Neuronal stem cell (in vitro differentiated cells): ENCODE measurements at regions not wholly inside any gene's neighbourhood (a gene's known extent, or its start where the extent isn't known, plus 50 kb on each side); places are given as distances from the start of the nearest gene placed in this dataset.

Source experiments
- DNase-seq: peaks from one replicate; pipeline ENCODE4 v3.0.0-alpha.2; 2013; ENCODE audit warnings: low spot score
- H2AFZ ChIP-seq: one replicate; pipeline ENCODE4 v1.6.1; 2013; ENCODE audit warnings: mild to moderate bottlenecking, low read length, inconsistent platforms
- H2AK5ac ChIP-seq: 2 replicates; pipeline ENCODE4 v1.6.1; 2013; ENCODE audit warnings: low read depth, mild to moderate bottlenecking, inconsistent platforms, low read length, moderate library complexity, mixed read lengths
- H2BK120ac ChIP-seq: 2 replicates; pipeline ENCODE4 v1.6.1; 2013; ENCODE audit warnings: low read depth, mild to moderate bottlenecking, inconsistent platforms, low read length, moderate library complexity, mixed read lengths
- H2BK12ac ChIP-seq: one replicate; pipeline ENCODE4 v1.6.1; 2013; ENCODE audit warnings: low read length, inconsistent platforms
- H2BK15ac ChIP-seq: 2 replicates; pipeline ENCODE4 v1.6.1; 2013; ENCODE audit warnings: mild to moderate bottlenecking, low read length, inconsistent platforms, mixed read lengths
- H2BK5ac ChIP-seq: one replicate; pipeline ENCODE4 v1.6.1; 2013; ENCODE audit warnings: inconsistent platforms, mild to moderate bottlenecking, low read length, moderate library complexity
- H3K14ac ChIP-seq: one replicate; pipeline ENCODE4 v1.6.1; 2013; ENCODE audit warnings: low read length, inconsistent platforms
- H3K18ac ChIP-seq: 2 replicates; pipeline ENCODE4 v1.6.1; 2013; ENCODE audit warnings: low read length, inconsistent platforms
- H3K23ac ChIP-seq: 2 replicates; pipeline ENCODE4 v1.6.1; 2013; ENCODE audit warnings: low read depth, mild to moderate bottlenecking, mixed read lengths, low read length, inconsistent platforms; ENCODE audit not compliant: poor library complexity
- H3K27ac ChIP-seq: replicated peaks from 3 replicates; pipeline ENCODE4 v1.5.1; 2013; ENCODE audit warnings: low read length, inconsistent platforms
- H3K27me3 ChIP-seq, 3 experiments: 2 replicates each; pipeline ENCODE4 v1.6.1; 2013; ENCODE audit warnings: low read length in 3 of 3, mild to moderate bottlenecking in 2 of 3, inconsistent platforms in 1 of 3, low read depth in 1 of 3, mixed read lengths in 1 of 3, moderate library complexity in 1 of 3; ENCODE audit not compliant: control insufficient read depth in 3 of 3, insufficient read depth in 3 of 3
- H3K36me3 ChIP-seq, 2 donors: replicated peaks in 1 of 2; 2 replicates each; pipeline ENCODE4 v1.6.1; 2013; ENCODE audit warnings: low read length in 2 of 2; ENCODE audit not compliant: control insufficient read depth in 2 of 2, insufficient read depth in 2 of 2
- H3K4ac ChIP-seq: 2 replicates; pipeline ENCODE4 v1.6.1; 2013; ENCODE audit warnings: inconsistent platforms, mild to moderate bottlenecking, low read length, moderate library complexity
- H3K4me1 ChIP-seq, 2 donors: 1 replicate in 1 of 2; 2 replicates in 1 of 2; pipeline ENCODE4 v1.6.1; 2013; ENCODE audit warnings: low read length in 2 of 2, low read depth in 1 of 2; ENCODE audit not compliant: control insufficient read depth in 2 of 2, insufficient read depth in 1 of 2
- H3K4me2 ChIP-seq: one replicate; pipeline ENCODE4 v1.6.1; 2013; ENCODE audit warnings: mild to moderate bottlenecking, low read length, inconsistent platforms; ENCODE audit not compliant: insufficient read depth, poor library complexity, severe bottlenecking
- H3K4me3 ChIP-seq, 2 donors: 2 replicates each; pipeline ENCODE4 v1.5.1; 2013; ENCODE audit warnings: low read length in 2 of 2, mild to moderate bottlenecking in 2 of 2, inconsistent platforms in 1 of 2, moderate library complexity in 1 of 2
- H3K79me1 ChIP-seq: one replicate; pipeline ENCODE4 v1.6.1; 2013; ENCODE audit warnings: low read depth, mild to moderate bottlenecking, inconsistent platforms, low read length, moderate library complexity
- H3K9ac ChIP-seq: one replicate; pipeline ENCODE4 v1.6.1; 2013; ENCODE audit warnings: mild to moderate bottlenecking, low read depth, low read length, inconsistent platforms; ENCODE audit not compliant: poor library complexity
- H3K9me3 ChIP-seq, 2 donors: replicated peaks in 1 of 2; 2 replicates each; pipeline versions ENCODE3 to v1.6.1; 2013; ENCODE audit warnings: low read length in 2 of 2, mild to moderate bottlenecking in 2 of 2, inconsistent platforms in 1 of 2, low read depth in 1 of 2, mixed read lengths in 1 of 2, moderate library complexity in 1 of 2; ENCODE audit not compliant: control insufficient read depth in 2 of 2, insufficient read depth in 1 of 2
- H4K8ac ChIP-seq: one replicate; pipeline ENCODE4 v1.6.1; 2013; ENCODE audit warnings: low read depth, mild to moderate bottlenecking, inconsistent platforms, low read length, moderate library complexity
- H4K91ac ChIP-seq: one replicate; pipeline ENCODE4 v1.6.1; 2013; ENCODE audit warnings: low read length, low read depth, mild to moderate bottlenecking, inconsistent platforms; ENCODE audit not compliant: poor library complexity
- WGBS, 2 donors: extraction: QIAGEN DNeasy Blood & Tissue Kit; methylation state at CpG; one replicate each; pipeline ENCODE4 v1.1.7; 2013; ENCODE audit warnings: missing lambda C conversion rate in 2 of 2, mixed read lengths in 1 of 2; ENCODE audit not compliant: insufficient read length in 2 of 2, insufficient replicate concordance in 1 of 2; ENCODE audit errors: extremely low coverage in 2 of 2; 5-methylcytosine and 5-hydroxymethylcytosine counted together

GRCh38 chr14:82626156-82627066 is 1092.8 kb upstream of the SEL1L start:
- Histone ChIP-seq H3K79me1 (no peaks in the 10 kb centered on the region), H2BK5ac (no peak overlapping the region), H2AK5ac (no peak overlapping the region), H3K4me1 (no peaks in the 10 kb centered on the region), H3K9me3 (no peaks in the 10 kb centered on the region), H2BK12ac (no peak overlapping the region), H2BK120ac (no peak overlapping the region), H2AFZ (no peak overlapping the region), H3K4ac (no peak overlapping the region), H3K4me2 (no peak overlapping the region), H4K8ac (no peak overlapping the region), H4K91ac (no peak overlapping the region), H3K18ac (no peak overlapping the region), H3K4me3 (no peak overlapping the region), H3K9ac (no peak overlapping the region), H3K14ac (no peak overlapping the region), H3K27ac (no peak overlapping the region), H3K36me3 (no peaks in the 10 kb centered on the region), H2BK15ac (no peak overlapping the region), H3K27me3 (no peaks in the 10 kb centered on the region), H3K23ac (no peak overlapping the region)
- DNase-seq, result no peak
- WGBS, 2 donors, result no CpG with 5 or more reads among the region's 5 CpGs

GRCh38 chr14:82635915-82636314 is 1102.3 kb upstream of the SEL1L start:
- Histone ChIP-seq H3K79me1 (no peaks in the 10 kb centered on the region), H3K36me3 (no peaks in the 10 kb centered on the region), H3K4me3 (no peak overlapping the region), H2BK15ac (no peak overlapping the region), H4K91ac (no peak overlapping the region), H3K9me3 (no peaks in the 10 kb centered on the region), H4K8ac (no peak overlapping the region), H3K18ac (no peak overlapping the region), H2AFZ (no peak overlapping the region), H2BK5ac (no peak overlapping the region), H3K4me1 (no peaks in the 10 kb centered on the region), H3K14ac (no peak overlapping the region), H2BK12ac (no peak overlapping the region), H3K23ac (no peak overlapping the region), H3K4me2 (no peak overlapping the region), H2AK5ac (no peak overlapping the region), H2BK120ac (no peak overlapping the region), H3K4ac (no peak overlapping the region), H3K27ac (no peak overlapping the region), H3K27me3 (no peaks in the 10 kb centered on the region), H3K9ac (no peak overlapping the region)
- no peak for DNase-seq

- Histone ChIP-seq H2BK12ac (no peak overlapping the region), H4K8ac (no peak overlapping the region), H2AK5ac (no peak overlapping the region), H3K27ac (no peak overlapping the region), H2BK5ac (no peak overlapping the region), H2BK15ac (no peak overlapping the region), H3K27me3 (no peaks in the 10 kb centered on the region), H3K36me3 (no peaks in the 10 kb centered on the region), H3K4me2 (no peak overlapping the region), H3K4me3 (no peak overlapping the region), H3K9me3 (no peaks in the 10 kb centered on the region), H3K9ac (no peak overlapping the region), H3K23ac (no peak overlapping the region), H3K18ac (no peak overlapping the region), H3K4ac (no peak overlapping the region), H3K14ac (no peak overlapping the region), H3K79me1 (no peaks in the 10 kb centered on the region), H2BK120ac (no peak overlapping the region), H2AFZ (no peak overlapping the region), H3K4me1 (no peaks in the 10 kb centered on the region), H4K91ac (no peak overlapping the region)
- no peak for DNase-seq
Observed at GRCh38 chr14:82636426-82636825, 1102.8 kb upstream of the SEL1L start.

- Histone ChIP-seq H2AFZ (no peak overlapping the region), H3K9me3 (no peaks in the 10 kb centered on the region), H2AK5ac (no peak overlapping the region), H3K18ac (no peak overlapping the region), H3K36me3 (no peaks in the 10 kb centered on the region), H2BK15ac (no peak overlapping the region), H3K27me3 (no peaks in the 10 kb centered on the region), H3K23ac (no peak overlapping the region), H3K4me1 (no peaks in the 10 kb centered on the region), H3K4ac (no peak overlapping the region), H4K8ac (no peak overlapping the region), H2BK12ac (no peak overlapping the region), H3K9ac (no peak overlapping the region), H3K4me2 (no peak overlapping the region), H2BK120ac (no peak overlapping the region), H4K91ac (no peak overlapping the region), H3K14ac (no peak overlapping the region), H3K4me3 (no peak overlapping the region), H3K27ac (no peak overlapping the region), H3K79me1 (no peaks in the 10 kb centered on the region), H2BK5ac (no peak overlapping the region)
- no CpG with 5 or more reads among the region's 1 CpG for WGBS, 2 donors
- DNase-seq, result no peak
Observed at GRCh38 chr14:82641050-82641540, 1107.4 kb upstream of the SEL1L start.
